Stimulated activated effector memory CD8-positive, alpha-beta T cell treated with anti-CD3 and anti-CD28 coated beads, Interleukin-12 subunit alpha, Interleukin-12 subunit beta, amount 100 ng/mL, for 72 hours (primary cell): ENCODE measurements at regions not wholly inside any gene's neighbourhood (a gene's known extent, or its start where the extent isn't known, plus 50 kb on each side); places are given as distances from the start of the nearest gene placed in this dataset.
"Not testable (repeated sequence)": the region's sequence is repeated elsewhere in the genome, so short reads cannot be mapped to it uniquely, and the experiment has no call there.

Experiments
- ATAC-seq: fragments of 150-1000 bp; cut with Tn5 transposase; 2 replicates; pipeline ENCODE4 v1.10.0; 2021
- DNase-seq, 2 donors: peaks; one replicate each; pipeline ENCODE4 v3.0.0; 2021 to 2022; ENCODE audit warnings: low spot score in 2 of 2
- H3K27ac Mint-ChIP-seq: one replicate; pipeline ENCODE4 v1.8.0; 2022; ENCODE audit warnings: mild to moderate bottlenecking, mixed read lengths
- H3K36me3 Mint-ChIP-seq: one replicate; pipeline ENCODE4 v1.8.0; 2022; ENCODE audit warnings: mild to moderate bottlenecking, mixed read lengths
- H3K4me1 Mint-ChIP-seq: one replicate; pipeline ENCODE4 v1.8.0; 2022; ENCODE audit warnings: mixed read lengths
- H3K4me3 Mint-ChIP-seq: one replicate; pipeline ENCODE4 v1.8.0; 2022; ENCODE audit warnings: mild to moderate bottlenecking, mixed read lengths
- H3K9me3 Mint-ChIP-seq: one replicate; pipeline ENCODE4 v1.8.0; 2022; ENCODE audit warnings: mixed read lengths

DNA sequence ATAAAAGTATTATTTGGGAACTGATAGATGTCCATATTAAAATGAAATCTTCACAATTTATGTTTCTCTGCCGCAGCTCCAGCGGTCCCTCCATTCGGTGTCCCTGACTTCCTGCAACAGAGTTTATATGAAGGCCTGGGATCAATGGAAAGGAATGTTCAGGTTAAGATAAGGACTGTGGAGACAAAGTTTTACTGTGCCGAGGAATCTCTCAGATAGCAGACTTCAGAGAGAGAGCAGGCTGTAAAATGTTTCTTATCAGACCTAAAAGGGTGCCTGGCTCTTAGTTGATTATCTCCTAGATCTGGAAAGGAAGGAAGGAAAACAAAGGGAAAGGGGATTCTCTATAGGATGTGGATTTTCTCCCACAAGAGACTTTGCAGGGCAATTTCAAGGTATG is 193.7 kb upstream of the PIEZO2 start:
- Mint-ChIP-seq H3K27ac (no peak overlapping the region), H3K4me3 (no peak overlapping the region), H3K36me3 (no peaks in the 10 kb centered on the region)

DNA sequence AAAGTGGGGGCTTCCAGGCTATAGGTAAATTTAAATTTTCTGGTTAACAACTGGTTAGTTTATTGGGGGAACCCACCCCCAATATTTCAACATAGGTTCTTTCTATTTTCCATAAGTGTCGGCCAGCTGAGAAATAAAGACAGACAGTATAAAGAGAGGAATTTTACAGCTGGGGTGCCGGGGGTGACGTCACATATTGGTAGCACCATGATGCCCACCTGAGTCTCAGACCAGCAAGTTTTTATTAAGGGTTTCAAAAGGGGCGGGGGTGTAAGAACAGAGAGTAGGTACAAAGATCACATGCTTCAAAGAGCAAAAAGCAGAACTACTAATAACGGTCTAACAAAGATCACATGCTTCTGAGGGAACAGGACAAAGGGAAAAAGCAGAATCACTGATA is 192.7 kb upstream of the PIEZO2 start:
- not testable (repeated sequence) for H3K4me3 Mint-ChIP-seq, DNase-seq, H3K9me3 Mint-ChIP-seq, H3K36me3 Mint-ChIP-seq, H3K4me1 Mint-ChIP-seq, H3K27ac Mint-ChIP-seq, ATAC-seq

More for the DNA sequence above, 193.7 kb upstream of the PIEZO2 start:
- ATAC-seq, result no peak
- DNase-seq, result no peak
- H3K4me1 Mint-ChIP-seq, result no peaks in the 10 kb centered on the region
- peaks cover 14% of the 10 kb centered on the region for H3K9me3 Mint-ChIP-seq

DNA sequence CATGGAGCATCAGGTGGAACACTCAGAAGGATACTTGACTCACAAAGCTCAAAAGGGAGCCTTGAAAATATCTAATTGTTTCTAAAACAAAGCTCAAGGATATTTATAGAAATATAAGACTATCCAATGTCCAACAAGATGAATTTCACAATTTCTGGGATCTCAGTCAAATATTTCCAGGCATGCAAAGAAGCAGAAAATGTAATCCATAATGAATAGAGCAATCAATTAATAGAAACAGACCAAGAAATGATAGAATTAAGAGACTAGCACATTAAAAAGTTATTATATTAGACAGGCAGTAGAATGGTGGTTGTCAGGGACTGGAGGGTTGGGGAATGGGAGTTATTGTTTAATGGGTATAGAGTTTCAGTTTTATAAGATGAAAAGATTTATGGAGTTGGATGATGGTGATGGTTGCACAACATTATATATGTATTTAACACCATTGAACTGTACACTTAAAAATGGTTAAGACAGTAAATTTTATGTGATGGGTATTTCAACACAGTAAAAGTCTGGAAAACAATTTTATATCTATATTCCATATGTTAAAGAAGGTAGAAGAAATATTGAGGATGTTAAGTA is 189.9 kb upstream of the PIEZO2 start:
- H3K36me3 Mint-ChIP-seq, result no peaks in the 10 kb centered on the region
- H3K4me1 Mint-ChIP-seq, result no peaks in the 10 kb centered on the region
- DNase-seq (no peak), ATAC-seq (no peak)
- peaks cover 3% of the 10 kb centered on the region for H3K9me3 Mint-ChIP-seq
- no peak overlapping the region for H3K4me3 Mint-ChIP-seq
- no peak overlapping the region for H3K27ac Mint-ChIP-seq

DNA sequence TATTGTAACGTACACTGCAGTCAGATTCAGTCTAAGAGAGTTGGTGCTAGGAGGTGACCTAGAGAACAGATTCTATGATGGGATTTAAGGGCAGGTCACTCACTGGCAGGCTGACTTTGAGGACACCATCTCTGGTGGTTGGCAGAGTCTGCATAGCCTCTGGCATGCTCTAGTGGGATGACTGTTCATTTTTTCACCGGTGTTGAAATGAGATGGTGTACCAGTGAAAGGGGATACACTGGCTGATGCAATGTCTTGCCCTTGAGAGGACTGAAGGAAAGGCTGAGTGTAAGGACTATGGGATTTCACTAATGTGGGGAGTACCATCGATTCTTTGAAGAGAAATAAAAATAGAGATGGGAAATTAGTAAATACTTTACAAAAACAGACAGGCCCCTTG is 186.9 kb upstream of the PIEZO2 start:
- H3K9me3 Mint-ChIP-seq, result no peaks in the 10 kb centered on the region
- ATAC-seq, result no peak
- no peak overlapping the region for H3K27ac Mint-ChIP-seq
- no peak overlapping the region for H3K4me3 Mint-ChIP-seq
- no peak for DNase-seq
- H3K36me3 Mint-ChIP-seq, result no peaks in the 10 kb centered on the region
- no peaks in the 10 kb centered on the region for H3K4me1 Mint-ChIP-seq

DNA sequence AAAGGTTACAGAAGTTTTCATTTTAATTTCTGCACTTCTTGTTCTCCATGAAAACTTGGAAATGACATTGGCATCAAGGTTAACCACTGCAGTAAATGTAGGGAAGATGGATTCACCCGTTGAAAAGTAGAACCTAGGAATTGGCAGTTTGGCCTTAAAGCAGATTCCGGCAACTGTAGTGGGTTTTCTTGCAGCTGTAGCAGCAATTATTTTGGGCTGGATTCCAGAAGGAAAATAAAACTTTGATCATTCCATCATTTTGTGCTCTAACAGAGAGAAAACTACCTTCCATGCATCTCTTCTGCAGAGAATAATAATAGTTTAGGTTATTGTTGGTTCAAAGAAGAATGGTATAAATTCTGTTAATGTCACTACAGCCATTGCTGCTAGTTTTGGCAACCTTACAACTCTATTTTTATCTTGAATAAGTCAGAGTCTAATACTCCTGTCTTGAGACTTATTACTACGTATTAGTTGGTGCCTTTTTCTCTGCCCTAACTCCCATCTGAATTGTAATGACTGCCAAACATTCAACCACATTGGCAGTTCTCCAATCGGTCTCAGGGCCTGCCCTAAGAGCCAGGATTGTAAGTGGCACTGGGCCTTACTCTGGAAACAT is 178.1 kb upstream of the PIEZO2 start:
- Mint-ChIP-seq H3K4me3 (no peak overlapping the region), H3K4me1 (no peaks in the 10 kb centered on the region), H3K9me3 (peaks cover 5% of the 10 kb centered on the region), H3K36me3 (no peaks in the 10 kb centered on the region), H3K27ac (no peak overlapping the region)
- no peak for ATAC-seq
- DNase-seq, result no peak

DNA sequence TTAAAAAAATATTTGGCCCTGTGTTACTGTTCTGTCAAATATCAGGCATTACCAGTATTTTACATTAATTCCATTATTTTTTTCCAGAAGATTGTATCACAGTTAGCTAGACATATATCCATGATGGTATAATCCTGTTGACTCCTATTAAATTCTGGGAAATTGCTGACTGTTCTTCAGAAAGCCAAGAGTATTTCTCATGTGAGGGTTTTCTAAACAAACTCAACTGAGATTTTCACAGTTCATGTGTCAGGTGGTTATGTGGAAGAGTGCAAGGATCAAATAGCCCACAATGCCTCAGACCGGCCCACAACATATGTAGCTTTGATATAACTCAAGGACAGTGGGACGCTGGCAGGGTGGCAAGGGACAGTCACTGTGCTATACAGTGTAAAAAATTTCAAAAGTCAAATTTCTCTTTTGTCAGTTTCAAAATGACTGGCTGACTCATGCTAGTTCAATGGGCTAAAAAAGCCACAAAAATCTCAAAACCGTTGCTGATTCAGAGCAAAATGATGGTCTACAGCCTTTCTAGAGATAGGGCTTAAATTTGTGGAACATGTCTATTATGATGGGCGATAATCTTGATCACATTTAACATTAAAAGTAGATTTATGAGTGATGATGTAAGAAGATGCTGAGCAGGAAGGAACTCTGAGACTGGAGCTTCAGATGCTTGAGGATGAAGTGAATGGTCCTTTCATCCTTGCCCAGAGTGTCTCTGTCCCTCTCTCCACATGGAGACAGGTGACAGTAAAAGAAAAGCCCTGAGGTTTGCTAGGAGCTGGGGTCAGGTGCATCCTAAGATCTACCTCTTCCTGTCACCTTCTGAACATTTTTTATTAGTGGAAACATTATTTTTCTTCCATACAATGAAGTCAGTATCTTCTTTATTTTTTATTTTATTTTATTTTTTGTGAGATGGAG is 175.8 kb upstream of the PIEZO2 start:
- no peaks in the 10 kb centered on the region for H3K4me1 Mint-ChIP-seq
- H3K9me3 Mint-ChIP-seq, result peaks cover 9% of the 10 kb centered on the region
- H3K4me3 Mint-ChIP-seq, result no peak overlapping the region
- ATAC-seq (peak; percentile 87), DNase-seq (no peak)
- no peaks in the 10 kb centered on the region for H3K36me3 Mint-ChIP-seq
- no peak overlapping the region for H3K27ac Mint-ChIP-seq

DNA sequence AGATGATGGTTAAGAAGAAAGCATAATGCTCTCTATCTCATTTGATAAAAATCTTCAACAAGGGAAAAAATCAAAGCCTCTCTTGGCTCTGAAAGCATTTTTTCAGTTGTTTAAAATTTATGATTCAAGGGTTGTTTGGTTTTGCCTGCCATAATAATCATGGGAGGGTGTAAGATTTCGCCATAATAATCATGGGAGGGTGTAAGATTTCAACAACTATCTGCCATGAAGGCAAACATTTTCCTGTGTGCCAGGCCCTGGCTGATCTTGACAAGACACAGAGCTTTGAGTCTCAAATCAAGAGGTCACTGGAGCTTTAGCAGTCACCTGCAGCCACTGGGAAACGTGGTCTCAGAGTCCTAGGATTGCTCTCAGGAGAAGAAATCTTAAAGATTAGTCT is 175.1 kb upstream of the PIEZO2 start:
- Mint-ChIP-seq H3K9me3 (peaks cover 9% of the 10 kb centered on the region), H3K36me3 (no peaks in the 10 kb centered on the region), H3K27ac (no peak overlapping the region), H3K4me3 (no peak overlapping the region), H3K4me1 (no peaks in the 10 kb centered on the region)
- ATAC-seq (no peak), DNase-seq (no peak)

DNA sequence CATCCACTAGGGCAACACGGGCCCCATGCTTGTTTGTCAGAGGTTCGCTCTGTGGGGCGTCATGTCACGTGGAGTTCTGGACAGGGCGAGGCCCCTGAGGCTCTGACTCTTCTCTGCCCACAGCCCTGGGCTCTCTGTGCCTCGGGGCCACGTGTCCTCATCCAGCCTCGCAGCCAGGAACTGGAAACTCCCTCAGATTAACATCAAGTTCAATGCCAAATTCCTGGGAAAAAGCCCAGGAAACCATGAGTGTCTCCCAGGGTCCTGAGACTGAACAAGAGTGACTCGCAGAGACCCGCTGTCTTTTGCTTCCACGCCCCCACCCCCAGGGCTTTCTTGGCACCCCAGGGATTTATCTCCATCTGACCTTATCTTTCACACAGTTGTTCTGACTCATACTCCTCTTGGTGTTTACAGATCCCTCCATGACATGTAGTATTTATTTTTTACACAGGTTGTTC is 174.0 kb upstream of the PIEZO2 start:
- Mint-ChIP-seq H3K4me1 (no peaks in the 10 kb centered on the region), H3K36me3 (no peaks in the 10 kb centered on the region), H3K27ac (no peak overlapping the region), H3K9me3 (peaks cover 9% of the 10 kb centered on the region), H3K4me3 (no peak overlapping the region)
- DNase-seq, result no peak
- ATAC-seq, result no peak

DNA sequence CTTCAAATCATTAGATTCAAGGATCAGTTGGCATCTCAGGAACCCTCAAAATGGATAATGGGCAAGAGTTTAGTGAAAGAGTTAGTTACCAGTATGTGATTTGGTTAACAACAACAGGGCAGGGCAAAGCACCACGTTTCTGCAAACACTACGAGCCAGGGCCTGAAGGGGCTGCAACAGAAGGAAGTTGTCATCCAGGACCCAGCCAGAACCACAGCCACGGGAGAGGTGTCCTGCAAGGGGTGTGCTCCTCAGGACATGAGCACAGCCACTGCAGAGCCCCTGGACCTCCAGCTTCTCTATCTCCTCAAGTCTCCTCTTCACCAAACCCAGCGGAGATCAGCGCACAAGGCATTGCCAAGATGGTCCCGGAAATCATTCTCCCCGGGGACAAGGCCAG is 173.3 kb upstream of the PIEZO2 start:
- no peaks in the 10 kb centered on the region for H3K36me3 Mint-ChIP-seq
- no peaks in the 10 kb centered on the region for H3K4me1 Mint-ChIP-seq
- ATAC-seq (no peak), DNase-seq (no peak)
- peaks cover 9% of the 10 kb centered on the region for H3K9me3 Mint-ChIP-seq
- no peak overlapping the region for H3K4me3 Mint-ChIP-seq
- no peak overlapping the region for H3K27ac Mint-ChIP-seq

DNA sequence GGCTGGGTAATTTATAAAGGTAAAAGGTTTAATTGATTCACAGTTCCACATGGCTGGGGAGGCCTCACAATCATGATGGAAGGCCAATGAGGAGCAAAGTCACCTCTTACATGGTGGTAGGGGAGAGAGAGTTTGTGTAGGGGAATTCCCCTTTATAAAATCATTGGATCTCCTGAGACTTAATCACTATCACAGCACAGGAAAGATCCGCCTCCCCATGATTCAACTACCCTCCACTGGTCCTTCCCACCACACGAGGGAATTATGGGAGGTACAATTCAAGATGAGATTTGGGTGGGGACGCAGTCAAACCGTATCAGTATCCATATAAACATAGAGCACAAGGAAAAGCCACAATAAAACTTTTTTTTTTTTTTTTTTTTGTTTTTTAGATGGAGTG is 172.6 kb upstream of the PIEZO2 start:
- Mint-ChIP-seq H3K4me3 (no peak overlapping the region), H3K9me3 (peaks cover 9% of the 10 kb centered on the region), H3K4me1 (no peaks in the 10 kb centered on the region), H3K36me3 (no peaks in the 10 kb centered on the region), H3K27ac (no peak overlapping the region)
- DNase-seq, result no peak
- ATAC-seq, result no peak

DNA sequence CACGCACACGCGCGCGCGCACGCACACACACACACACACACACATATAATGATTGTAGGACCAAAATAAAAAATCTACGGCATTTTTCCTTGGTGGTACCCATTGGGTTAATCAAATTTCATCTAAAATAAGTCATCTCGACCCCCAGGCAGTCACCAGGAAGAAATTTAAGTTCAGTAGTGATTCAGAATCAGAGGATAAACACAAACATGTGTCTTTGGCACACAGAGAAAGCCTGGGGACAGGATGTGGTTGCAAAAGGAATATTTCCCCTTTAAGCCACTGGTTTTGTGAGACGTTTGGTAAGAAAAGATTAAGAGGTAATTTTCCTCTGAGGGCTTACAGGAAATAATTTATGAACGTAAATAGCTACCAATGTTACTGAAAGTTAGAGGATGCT is 171.6 kb upstream of the PIEZO2 start:
- DNase-seq, result no peak

DNA sequence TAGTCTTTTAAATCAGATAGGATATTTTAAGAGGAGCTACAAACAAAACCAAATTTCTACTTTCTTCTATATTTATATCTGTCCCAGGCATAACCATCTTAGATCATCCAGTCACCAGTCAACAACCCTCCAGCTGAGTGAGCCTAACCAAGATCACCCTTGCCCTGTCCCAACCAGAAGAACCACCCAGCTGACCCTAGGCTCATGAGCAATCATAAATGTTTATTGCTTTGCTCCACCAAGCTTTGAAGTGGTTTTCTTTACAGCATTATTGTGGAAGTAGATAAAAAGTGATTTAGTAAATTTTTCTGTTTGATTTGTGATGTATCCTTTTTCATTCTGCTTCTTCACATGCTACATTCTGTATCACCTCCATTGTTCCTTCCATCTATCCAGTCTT is 167.2 kb upstream of the PIEZO2 start:
- ATAC-seq (no peak), DNase-seq (no peak)
- Mint-ChIP-seq H3K27ac (no peak overlapping the region), H3K9me3 (no peaks in the 10 kb centered on the region), H3K4me1 (no peaks in the 10 kb centered on the region), H3K36me3 (no peaks in the 10 kb centered on the region), H3K4me3 (no peak overlapping the region)

More for the DNA sequence above, 171.6 kb upstream of the PIEZO2 start:
- ATAC-seq, result no peak
- Mint-ChIP-seq H3K4me3 (no peak overlapping the region), H3K36me3 (no peaks in the 10 kb centered on the region), H3K4me1 (no peaks in the 10 kb centered on the region), H3K9me3 (peaks cover 4% of the 10 kb centered on the region), H3K27ac (no peak overlapping the region)

DNA sequence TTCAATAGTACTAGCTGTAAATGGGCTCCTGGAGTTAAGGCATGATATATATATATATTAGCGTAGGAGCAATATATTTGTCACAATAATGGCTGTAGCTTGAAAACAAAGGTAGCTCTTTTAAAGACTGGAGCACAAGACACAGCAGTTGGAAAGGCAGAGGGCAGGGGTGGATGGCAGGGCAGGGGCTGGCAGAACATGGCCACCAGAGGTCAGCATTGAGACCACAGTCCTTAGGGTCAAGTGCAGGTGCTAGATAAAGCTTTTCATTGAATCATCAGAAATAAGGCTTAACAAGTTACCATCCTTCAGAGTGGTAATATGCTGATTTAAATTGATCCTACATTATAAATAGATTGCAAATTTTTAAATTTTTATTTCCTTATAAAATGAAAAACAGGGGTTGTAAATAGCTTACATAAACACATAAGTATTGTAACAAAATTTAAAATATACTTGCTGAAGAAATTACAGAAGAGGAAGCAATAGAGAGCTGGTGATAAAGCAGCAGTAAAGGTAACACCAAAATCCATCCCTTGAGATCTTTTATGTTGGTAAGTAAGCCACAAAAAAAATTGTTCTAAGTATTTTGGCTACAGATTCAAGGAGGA is 161.2 kb upstream of the PIEZO2 start:
- no peaks in the 10 kb centered on the region for H3K4me1 Mint-ChIP-seq
- no peak overlapping the region for H3K27ac Mint-ChIP-seq

DNA sequence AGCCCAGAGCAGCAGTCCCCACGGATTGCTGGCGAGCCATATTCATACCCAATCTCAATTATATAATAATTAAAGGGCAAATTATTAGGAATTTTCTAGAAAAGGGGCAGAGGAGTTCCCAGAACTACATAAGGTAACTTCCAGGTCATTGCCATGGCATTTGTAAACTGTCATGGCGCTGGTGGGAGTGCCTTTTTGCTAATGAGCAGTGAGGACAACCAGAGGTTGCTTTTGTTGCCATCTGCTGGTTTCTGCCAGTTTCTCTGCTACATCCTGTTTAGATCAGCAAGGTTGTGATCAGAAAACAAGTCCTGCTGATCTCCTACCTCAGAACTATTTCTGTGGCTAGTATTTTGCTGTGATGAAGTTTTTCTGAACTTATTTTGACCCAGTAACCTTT is 159.8 kb upstream of the PIEZO2 start:
- ATAC-seq, result no peak
- H3K4me1 Mint-ChIP-seq, result no peaks in the 10 kb centered on the region

More for the DNA sequence above, 161.2 kb upstream of the PIEZO2 start:
- Mint-ChIP-seq H3K9me3 (no peaks in the 10 kb centered on the region), H3K4me3 (no peak overlapping the region), H3K36me3 (no peaks in the 10 kb centered on the region)
- ATAC-seq (peak; percentile 40), DNase-seq (peak in 1 of 2 donors; percentile 55)

DNA sequence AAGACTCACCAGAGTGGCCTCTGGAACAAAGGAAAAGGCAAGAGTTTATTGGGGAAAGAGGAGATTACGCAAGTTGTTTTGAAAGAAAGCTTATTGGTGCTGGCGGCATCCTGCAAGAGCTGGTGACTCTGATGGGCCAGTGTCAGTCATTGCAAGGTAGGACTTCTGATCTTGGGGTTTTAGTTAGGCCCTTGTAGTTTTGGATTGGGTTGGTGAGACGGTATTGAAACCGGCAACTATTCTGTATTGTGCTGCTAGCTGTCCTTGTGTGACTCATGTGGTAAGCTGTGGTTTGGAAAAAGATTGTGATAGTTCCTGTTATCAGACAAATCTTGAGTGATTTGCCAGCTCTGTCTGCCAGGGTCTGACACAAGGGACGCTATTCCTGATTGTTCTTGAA is 159.1 kb upstream of the PIEZO2 start:
- Mint-ChIP-seq H3K36me3 (no peaks in the 10 kb centered on the region), H3K9me3 (peaks cover 5% of the 10 kb centered on the region), H3K27ac (no peak overlapping the region), H3K4me1 (no peaks in the 10 kb centered on the region), H3K4me3 (no peak overlapping the region)
- peak; percentile 24 for ATAC-seq
- no peak for DNase-seq

More for the DNA sequence above, 159.8 kb upstream of the PIEZO2 start:
- Mint-ChIP-seq H3K36me3 (no peaks in the 10 kb centered on the region), H3K9me3 (peaks cover 5% of the 10 kb centered on the region), H3K27ac (no peak overlapping the region), H3K4me3 (no peak overlapping the region)
- no peak for DNase-seq
